Astrocyte (in vitro differentiated cells and primary cell): ENCODE measurements at regions not wholly inside any gene's neighbourhood (a gene's known extent, or its start where the extent isn't known, plus 50 kb on each side); places are given as distances from the start of the nearest gene placed in this dataset.

Experiments used
- CTCF ChIP-seq: IDR thresholded peaks from 2 replicates; pipeline ENCODE4 v1.5.1; 2011; ENCODE audit warnings: low read depth, mild to moderate bottlenecking, inconsistent platforms, low read length, moderate library complexity; ENCODE audit not compliant: insufficient read depth
- EZH2 ChIP-seq: IDR thresholded peaks from 2 replicates; pipeline ENCODE4 v1.6.1; 2012; ENCODE audit warnings: mild to moderate bottlenecking, low read length, inconsistent platforms; ENCODE audit not compliant: insufficient read depth

DNA sequence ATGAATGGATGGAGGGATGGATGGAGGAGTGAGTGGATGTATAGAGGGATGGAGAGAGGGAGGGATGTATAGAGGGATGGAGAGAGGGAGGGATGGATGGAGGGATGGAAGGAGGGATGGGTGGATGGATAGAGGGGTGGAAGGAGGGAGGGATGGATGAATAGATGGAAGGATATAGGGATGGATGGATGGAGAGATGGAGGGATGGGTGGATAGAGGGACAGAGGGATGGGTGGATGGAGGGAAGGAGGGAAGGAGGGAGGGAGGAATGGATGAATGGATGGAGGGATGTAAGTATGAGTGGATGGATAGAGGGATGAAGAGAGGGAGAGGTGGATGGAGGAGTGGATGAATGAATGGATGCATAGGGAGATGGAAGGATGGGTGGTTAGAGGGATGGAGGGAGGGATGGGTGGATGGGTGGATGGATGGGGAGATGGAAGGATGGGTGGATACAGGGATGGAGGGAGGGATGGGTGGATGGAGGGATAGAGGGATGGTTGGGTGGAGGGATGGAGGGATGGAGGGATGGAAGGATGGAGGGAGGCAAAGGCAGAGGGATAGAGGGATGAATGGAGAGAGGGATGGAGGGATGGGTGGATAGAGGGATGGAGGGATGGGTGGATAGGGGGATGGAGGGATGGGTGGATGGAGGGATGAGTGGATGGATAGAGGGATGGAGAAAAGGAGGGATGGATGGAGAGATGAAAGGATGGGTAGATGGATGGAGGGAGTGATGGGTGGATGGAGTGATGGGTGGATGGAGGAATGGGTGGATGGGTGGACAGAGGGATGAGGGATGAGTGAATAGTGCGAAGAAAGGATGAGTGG, 313.8 kb downstream of the UACA start:
- TF ChIP-seq CTCF: no peak
- TF ChIP-seq EZH2: no peak
